GM19372 (cell line): ENCODE measurements at regions not wholly inside any gene's neighbourhood (a gene's known extent, or its start where the extent isn't known, plus 50 kb on each side); places are given as distances from the start of the nearest gene placed in this dataset.
"Not testable (repeated sequence)": the region's sequence is repeated elsewhere in the genome, so short reads cannot be mapped to it uniquely, and the experiment has no call there.

Experiments
- ATAC-seq: cut with Tn5 transposase; IDR thresholded peaks from one replicate; pipeline ENCODE4 v1.9.1; 2021; ENCODE audit warnings: mild to moderate bottlenecking, low read depth, moderate library complexity; ENCODE audit not compliant: unreplicated experiment

GRCh38 chr21:36589352-36589971, 109.5 kb upstream of the SIM2 start:
- no peak for ATAC-seq

GRCh38 chr21:36591326-36591970, 107.5 kb upstream of the SIM2 start:
- no peak for ATAC-seq

- ATAC-seq = no peak
These were observed 102.7 kb upstream of the SIM2 start for GRCh38 chr21:36596174-36596573.

GRCh38 chr21:36601362-36601761, 97.6 kb upstream of the SIM2 start:
- no peak for ATAC-seq

GRCh38 chr21:36602735-36603134, 96.2 kb upstream of the SIM2 start:
- no peak for ATAC-seq

- ATAC-seq = no peak
These were observed 95.7 kb upstream of the SIM2 start for GRCh38 chr21:36603221-36603620.

GRCh38 chr21:36605426-36605825, 93.5 kb upstream of the SIM2 start:
- ATAC-seq = no peak

- ATAC-seq = no peak
These were observed 92.5 kb upstream of the SIM2 start for GRCh38 chr21:36606287-36606982.

GRCh38 chr21:36606983-36607325, 92.0 kb upstream of the SIM2 start:
- no peak for ATAC-seq

GRCh38 chr21:36608041-36608896, 90.6 kb upstream of the SIM2 start:
- ATAC-seq = no peak

- ATAC-seq = no peak
These were observed 90.1 kb upstream of the SIM2 start for GRCh38 chr21:36608897-36609225.

GRCh38 chr21:36609654-36610053, 89.3 kb upstream of the SIM2 start:
- no peak for ATAC-seq

GRCh38 chr21:36610201-36610600, 88.7 kb upstream of the SIM2 start:
- ATAC-seq = no peak

- no peak for ATAC-seq
These were observed 88.0 kb upstream of the SIM2 start for GRCh38 chr21:36610935-36611334.

GRCh38 chr21:36611379-36611778, 87.5 kb upstream of the SIM2 start:
- no peak for ATAC-seq

GRCh38 chr21:36613059-36613458, 85.9 kb upstream of the SIM2 start:
- ATAC-seq = no peak

GRCh38 chr21:36613554-36613953, 85.4 kb upstream of the SIM2 start:
- no peak for ATAC-seq

GRCh38 chr21:36615274-36615964, 83.5 kb upstream of the SIM2 start:
- no peak for ATAC-seq

GRCh38 chr21:36616773-36617172, 82.1 kb upstream of the SIM2 start:
- not testable (repeated sequence) for ATAC-seq

GRCh38 chr21:36621794-36622193, 77.1 kb upstream of the SIM2 start:
- ATAC-seq = not testable (repeated sequence)

GRCh38 chr21:36624105-36624504, 74.8 kb upstream of the SIM2 start:
- no peak for ATAC-seq
